Ishikawa (cell line): ENCODE measurements at regions not wholly inside any gene's neighbourhood (a gene's known extent, or its start where the extent isn't known, plus 50 kb on each side); places are given as distances from the start of the nearest gene placed in this dataset.

ENCODE experiments used
- CEBPB ChIP-seq: IDR thresholded peaks from 2 replicates; pipeline ENCODE4 v1.6.1; 2012
- CREB1 ChIP-seq: IDR thresholded peaks from 2 replicates; pipeline ENCODE4 v1.6.1; 2012; ENCODE audit warnings: low read depth
- EGR1 ChIP-seq: IDR thresholded peaks from 2 replicates; pipeline ENCODE4 v1.6.1; 2012
- EP300 ChIP-seq: IDR thresholded peaks from 2 replicates; pipeline ENCODE4 v1.6.1; 2012; ENCODE audit warnings: borderline replicate concordance
- FOXM1 ChIP-seq: IDR thresholded peaks from 2 replicates; pipeline ENCODE4 v1.6.1; 2012; ENCODE audit warnings: low read depth, borderline replicate concordance
- MAX ChIP-seq: IDR thresholded peaks from 2 replicates; pipeline ENCODE4 v1.6.1; 2012
- NFIC ChIP-seq: IDR thresholded peaks from 2 replicates; pipeline ENCODE4 v1.6.1; 2012
- RAD21 ChIP-seq: IDR thresholded peaks from 2 replicates; pipeline ENCODE4 v1.6.1; 2012; ENCODE audit warnings: low read depth
- REST ChIP-seq: IDR thresholded peaks from 2 replicates; pipeline ENCODE4 v1.6.1; 2012; ENCODE audit warnings: low read depth, mild to moderate bottlenecking
- TAF1 ChIP-seq: IDR thresholded peaks from 2 replicates; pipeline ENCODE4 v1.6.1; 2012; ENCODE audit warnings: low read depth, mild to moderate bottlenecking
- TCF12 ChIP-seq: IDR thresholded peaks from 2 replicates; pipeline ENCODE4 v1.6.1; 2012; ENCODE audit warnings: low read depth
- TEAD4 ChIP-seq: IDR thresholded peaks from 2 replicates; pipeline ENCODE4 v1.6.1; 2012
- YY1 ChIP-seq: IDR thresholded peaks from 2 replicates; pipeline ENCODE4 v1.6.1; 2012; ENCODE audit warnings: low read depth
- ZBTB7A ChIP-seq: IDR thresholded peaks from 2 replicates; pipeline ENCODE4 v1.6.1; 2012; ENCODE audit warnings: low read depth
- TF ChIP-seq, protein P1 (sequence below): IDR thresholded peaks from 2 replicates; pipeline ENCODE4 v1.6.1; 2012

GRCh38 chr7:138259675-138260074, 183.4 kb downstream of the AKR1D1 start:
- TF ChIP-seq EGR1 (no peak), MAX (no peak), EP300 (no peak), TEAD4 (no peak), CREB1 (no peak), ZBTB7A (no peak), YY1 (no peak)
- TF ChIP-seq, protein P1, sequence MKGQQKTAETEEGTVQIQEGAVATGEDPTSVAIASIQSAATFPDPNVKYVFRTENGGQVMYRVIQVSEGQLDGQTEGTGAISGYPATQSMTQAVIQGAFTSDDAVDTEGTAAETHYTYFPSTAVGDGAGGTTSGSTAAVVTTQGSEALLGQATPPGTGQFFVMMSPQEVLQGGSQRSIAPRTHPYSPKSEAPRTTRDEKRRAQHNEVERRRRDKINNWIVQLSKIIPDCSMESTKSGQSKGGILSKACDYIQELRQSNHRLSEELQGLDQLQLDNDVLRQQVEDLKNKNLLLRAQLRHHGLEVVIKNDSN: no peak

DNA sequence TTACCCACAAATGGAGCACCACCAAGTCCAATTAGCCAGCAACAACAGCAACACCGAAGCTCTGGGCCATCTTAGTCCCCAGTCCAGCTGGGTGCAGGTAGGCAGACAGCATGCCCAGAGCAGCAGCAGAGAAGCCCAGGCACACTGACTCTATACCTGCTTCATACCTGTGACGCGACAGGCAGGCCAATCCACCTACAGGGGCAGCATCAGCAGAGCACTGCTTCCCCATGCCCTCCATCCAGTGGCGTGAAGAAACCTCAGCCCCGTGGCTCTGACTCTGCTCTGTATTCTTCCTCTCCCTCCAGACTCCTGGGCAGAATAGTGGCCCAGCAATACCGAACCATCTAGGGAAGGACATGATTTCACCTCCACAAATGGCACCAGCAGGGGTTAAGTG, 191.7 kb downstream of the AKR1D1 start:
- no peak for TF ChIP-seq REST
- no peak for TF ChIP-seq FOXM1
- TF ChIP-seq, protein P1: no peak
- no peak for TF ChIP-seq NFIC
- TF ChIP-seq EP300: no peak
- no peak for TF ChIP-seq RAD21
- no peak for TF ChIP-seq TAF1
- TF ChIP-seq TCF12: no peak
- no peak for TF ChIP-seq CREB1

GRCh38 chr7:138276891-138277290, 183.2 kb upstream of the TRIM24 start:
- no peak for TF ChIP-seq FOXM1
- TF ChIP-seq REST: no peak
- no peak for TF ChIP-seq YY1

- TF ChIP-seq YY1 (no peak), FOXM1 (no peak), RAD21 (no peak), CEBPB (no peak), EGR1 (no peak), ZBTB7A (no peak), CREB1 (no peak), TAF1 (no peak), MAX (no peak), TCF12 (no peak)
- TF ChIP-seq, protein P1: no peak
Measured at GRCh38 chr7:138278601-138279000, 181.5 kb upstream of the TRIM24 start.

DNA sequence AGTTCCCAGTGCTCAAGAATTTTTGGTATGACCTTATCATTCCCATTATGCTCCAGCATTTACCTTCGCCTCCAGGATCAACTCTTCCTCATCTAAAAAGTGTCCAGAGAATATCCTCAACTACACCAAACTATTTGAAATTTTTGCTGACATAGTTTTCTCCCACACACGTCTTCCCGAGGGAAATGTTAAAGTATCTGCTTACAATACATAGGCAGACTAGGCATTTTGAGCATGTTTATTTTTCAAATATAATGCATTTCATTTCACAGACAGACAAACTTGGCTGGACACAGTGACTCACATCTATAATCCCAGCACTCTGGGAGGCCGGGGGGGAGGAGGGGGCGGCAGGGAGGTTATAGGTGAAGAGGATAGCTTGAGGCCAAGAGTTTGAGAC, 177.1 kb upstream of the TRIM24 start:
- no peak for TF ChIP-seq CREB1
- TF ChIP-seq, protein P1: no peak
- TF ChIP-seq EGR1: no peak
- no peak for TF ChIP-seq RAD21
- no peak for TF ChIP-seq FOXM1
- TF ChIP-seq ZBTB7A: no peak
- TF ChIP-seq REST: no peak
- TF ChIP-seq TCF12: no peak
- no peak for TF ChIP-seq TAF1
- TF ChIP-seq EP300: no peak
- no peak for TF ChIP-seq MAX
- no peak for TF ChIP-seq CEBPB
- no peak for TF ChIP-seq NFIC
- no peak for TF ChIP-seq TEAD4
- TF ChIP-seq YY1: no peak
